GM23338 (cell line): ENCODE measurements at regions not wholly inside any gene's neighbourhood (a gene's known extent, or its start where the extent isn't known, plus 50 kb on each side); places are given as distances from the start of the nearest gene placed in this dataset.

Experiments used
- ATAC-seq: fragments of 200-7000 bp; cut with Tn5 transposase; 3 replicates; pipeline ENCODE4 v1.9.1; 2020
- DNase-seq: peaks from one replicate; pipeline ENCODE4 v3.0.0-alpha.2; 2015; ENCODE audit warnings: low spot score
- H2AFZ ChIP-seq: fragments of 200-600 bp; sonication (generic); 2 replicates; pipeline ENCODE4 v1.8.0; 2016; ENCODE audit warnings: antibody characterized with exemption, mild to moderate bottlenecking, moderate library complexity
- H3F3A ChIP-seq: fragments of 200-600 bp; sonication (generic); replicated peaks from 2 replicates; pipeline ENCODE4 v1.8.0; 2017; ENCODE audit warnings: antibody characterized with exemption, mixed run types, low read depth
- H3K27ac ChIP-seq: fragments of 200-600 bp; sonication (generic); 2 replicates; pipeline ENCODE4 v1.6.1; 2016; ENCODE audit warnings: low read depth
- H3K27me3 ChIP-seq: fragments of 200-600 bp; sonication (generic); 2 replicates; pipeline ENCODE4 v1.8.0; 2016; ENCODE audit warnings: mild to moderate bottlenecking, mixed run types, moderate library complexity; ENCODE audit not compliant: insufficient read depth
- H3K36me3 ChIP-seq: fragments of 200-600 bp; sonication (generic); 2 replicates; pipeline ENCODE4 v1.8.0; 2016; ENCODE audit warnings: mild to moderate bottlenecking; ENCODE audit not compliant: insufficient read depth
- H3K4me1 ChIP-seq: fragments of 200-600 bp; sonication (generic); 2 replicates; pipeline ENCODE4 v1.8.0; 2016; ENCODE audit warnings: mild to moderate bottlenecking, moderate library complexity; ENCODE audit not compliant: insufficient read depth
- H3K4me2 ChIP-seq: fragments of 200-600 bp; sonication (generic); 2 replicates; pipeline ENCODE4 v1.7.1; 2017; ENCODE audit warnings: mixed run types
- H3K4me3 ChIP-seq: fragments of 200-600 bp; sonication (generic); 2 replicates; pipeline ENCODE4 v1.6.1; 2016; ENCODE audit warnings: mixed run types
- H3K79me2 ChIP-seq: fragments of 200-600 bp; sonication (generic); replicated peaks from 2 replicates; pipeline ENCODE4 v1.8.0; 2017; ENCODE audit warnings: mild to moderate bottlenecking; ENCODE audit not compliant: insufficient read depth
- H3K9me2 ChIP-seq: fragments of 200-600 bp; sonication (generic); 2 replicates; pipeline ENCODE4 v1.8.0; 2017; ENCODE audit not compliant: insufficient read depth
- H4K20me1 ChIP-seq: fragments of 200-600 bp; sonication (generic); replicated peaks from 2 replicates; pipeline ENCODE4 v1.8.0; 2017; ENCODE audit warnings: mild to moderate bottlenecking; ENCODE audit not compliant: insufficient read depth
- H3K27ac Mint-ChIP-seq: 2 replicates; pipeline ENCODE4 v1.8.0; 2020; ENCODE audit warnings: inconsistent platforms, mild to moderate bottlenecking, moderate library complexity, mixed read lengths
- H3K27me3 Mint-ChIP-seq: 3 replicates; pipeline ENCODE4 v1.8.0; 2022; ENCODE audit warnings: low read depth, mild to moderate bottlenecking, moderate library complexity, mixed read lengths, inconsistent platforms; ENCODE audit not compliant: insufficient read depth, poor library complexity
- H3K36me3 Mint-ChIP-seq: 3 replicates; pipeline ENCODE4 v1.8.0; 2021; ENCODE audit warnings: low read depth, mild to moderate bottlenecking, inconsistent platforms, moderate library complexity, mixed read lengths
- H3K4me1 Mint-ChIP-seq: 3 replicates; pipeline ENCODE4 v1.8.0; 2020; ENCODE audit warnings: mild to moderate bottlenecking, inconsistent platforms, mixed read lengths
- H3K4me3 Mint-ChIP-seq: 3 replicates; pipeline ENCODE4 v1.8.0; 2021; ENCODE audit warnings: moderate library complexity, mild to moderate bottlenecking, inconsistent platforms, mixed read lengths
- H3K9me3 Mint-ChIP-seq: 3 replicates; pipeline ENCODE4 v1.8.0; 2020; ENCODE audit warnings: moderate library complexity, mild to moderate bottlenecking, inconsistent platforms, mixed read lengths
- CREB1 ChIP-seq: fragments of 250-450 bp; sonication (Bioruptor Pico); IDR thresholded peaks from 2 replicates; pipeline ENCODE4 v1.5.0; 2020; ENCODE audit warnings: low read depth, mild to moderate bottlenecking, moderate library complexity
- EZH2 ChIP-seq: fragments of 200-600 bp; sonication (generic); IDR thresholded peaks from one replicate; pipeline ENCODE4 v1.8.0; 2017; ENCODE audit warnings: antibody characterized with exemption, mild to moderate bottlenecking, low read depth; ENCODE audit not compliant: unreplicated experiment
- EZH2phosphoT487 ChIP-seq: fragments of 200-600 bp; sonication (generic); IDR thresholded peaks from one replicate; pipeline ENCODE4 v1.8.1; 2018; ENCODE audit warnings: antibody characterized with exemption; ENCODE audit not compliant: unreplicated experiment
- POLR2AphosphoS5 ChIP-seq: IDR thresholded peaks from 2 replicates; pipeline ENCODE4 v1.6.1; 2016; ENCODE audit warnings: antibody characterized with exemption, low read depth
- STAT1 ChIP-seq: IDR thresholded peaks from one replicate; pipeline ENCODE4 v1.6.1; 2016; ENCODE audit warnings: antibody characterized with exemption; ENCODE audit not compliant: unreplicated experiment
- ZNF114 ChIP-seq: fragments of 250-450 bp; sonication (Bioruptor Pico); IDR thresholded peaks from 2 replicates; pipeline ENCODE4 v1.5.0; 2020; ENCODE audit warnings: mild to moderate bottlenecking, moderate library complexity
- ZNF331 ChIP-seq: fragments of 250-450 bp; sonication (Bioruptor Pico); IDR thresholded peaks from 2 replicates; pipeline ENCODE4 v1.5.0; 2020; ENCODE audit warnings: low read depth, mild to moderate bottlenecking, moderate library complexity
- TF ChIP-seq, protein P1 (sequence below): IDR thresholded peaks from 2 replicates; pipeline ENCODE4 v1.6.1; 2016; ENCODE audit warnings: antibody characterized with exemption
- TF ChIP-seq, protein P2 (sequence below): IDR thresholded peaks from one replicate; pipeline ENCODE4 v1.6.1; 2018; ENCODE audit warnings: antibody characterized with exemption; ENCODE audit not compliant: unreplicated experiment

DNA sequence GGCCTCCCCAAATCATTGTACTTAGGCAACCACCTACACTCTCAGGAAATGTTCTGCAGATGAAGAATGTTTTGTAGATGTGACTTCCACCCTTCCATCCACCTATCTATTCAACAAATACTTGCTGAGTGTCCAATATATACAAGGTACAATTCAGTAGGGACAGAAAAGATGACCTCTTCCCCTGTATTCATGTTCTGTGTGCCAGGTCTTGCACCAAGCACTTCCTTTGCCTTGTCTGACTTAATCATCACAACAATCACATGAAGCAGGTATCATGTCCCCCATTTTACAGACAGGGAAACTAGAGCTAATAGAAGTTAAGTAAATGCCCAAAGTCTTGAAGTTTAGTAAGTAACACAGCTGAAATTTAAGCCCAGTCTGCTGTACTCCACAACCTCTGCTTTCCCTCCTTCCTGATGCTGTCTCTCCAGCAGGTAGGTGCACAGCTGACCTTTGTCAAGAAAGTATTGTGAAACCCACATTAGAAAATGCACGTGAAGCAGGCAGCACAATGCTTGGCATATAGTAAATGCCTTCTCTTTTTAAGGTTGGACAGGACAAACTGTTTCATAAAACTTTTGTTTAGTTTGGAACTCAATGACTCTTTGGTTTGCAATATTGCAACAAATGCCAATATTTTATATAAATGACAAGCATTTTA is 296.5 kb downstream of the DEPDC1B start:
- Histone ChIP-seq H3K4me3 (no peak overlapping the region), H4K20me1 (no peaks in the 10 kb centered on the region), H3K27ac (no peak overlapping the region), H3K27me3 (no peaks in the 10 kb centered on the region), H3K9me2 (0 out of 2 replicates have a peak, but pooled peaks cover 4% of the 10 kb centered on the region), H2AFZ (no peak overlapping the region), H3K4me2 (no peak overlapping the region), H3K79me2 (no peaks in the 10 kb centered on the region), H3K36me3 (no peaks in the 10 kb centered on the region), H3F3A (no peaks in the 10 kb centered on the region), H3K4me1 (no peaks in the 10 kb centered on the region)
- Mint-ChIP-seq H3K4me1 (no peaks in the 10 kb centered on the region; the same call in 2 of the 3 replicates), H3K4me3 (no peak overlapping the region), H3K27ac (no peak overlapping the region), H3K27me3 (no peaks in the 10 kb centered on the region), H3K9me3 (no peaks in the 10 kb centered on the region), H3K36me3 (no peaks in the 10 kb centered on the region)
- ATAC-seq: no peak
- TF ChIP-seq POLR2AphosphoS5 (no peak), CREB1 (CRISPR knock-in tag) (no peak), ZNF331 (no peak), EZH2 (no peak), ZNF114 (CRISPR knock-in tag) (no peak), STAT1 (no peak)
- TF ChIP-seq, protein P1, sequence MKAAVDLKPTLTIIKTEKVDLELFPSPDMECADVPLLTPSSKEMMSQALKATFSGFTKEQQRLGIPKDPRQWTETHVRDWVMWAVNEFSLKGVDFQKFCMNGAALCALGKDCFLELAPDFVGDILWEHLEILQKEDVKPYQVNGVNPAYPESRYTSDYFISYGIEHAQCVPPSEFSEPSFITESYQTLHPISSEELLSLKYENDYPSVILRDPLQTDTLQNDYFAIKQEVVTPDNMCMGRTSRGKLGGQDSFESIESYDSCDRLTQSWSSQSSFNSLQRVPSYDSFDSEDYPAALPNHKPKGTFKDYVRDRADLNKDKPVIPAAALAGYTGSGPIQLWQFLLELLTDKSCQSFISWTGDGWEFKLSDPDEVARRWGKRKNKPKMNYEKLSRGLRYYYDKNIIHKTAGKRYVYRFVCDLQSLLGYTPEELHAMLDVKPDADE: no peak
- TF ChIP-seq, protein P2, sequence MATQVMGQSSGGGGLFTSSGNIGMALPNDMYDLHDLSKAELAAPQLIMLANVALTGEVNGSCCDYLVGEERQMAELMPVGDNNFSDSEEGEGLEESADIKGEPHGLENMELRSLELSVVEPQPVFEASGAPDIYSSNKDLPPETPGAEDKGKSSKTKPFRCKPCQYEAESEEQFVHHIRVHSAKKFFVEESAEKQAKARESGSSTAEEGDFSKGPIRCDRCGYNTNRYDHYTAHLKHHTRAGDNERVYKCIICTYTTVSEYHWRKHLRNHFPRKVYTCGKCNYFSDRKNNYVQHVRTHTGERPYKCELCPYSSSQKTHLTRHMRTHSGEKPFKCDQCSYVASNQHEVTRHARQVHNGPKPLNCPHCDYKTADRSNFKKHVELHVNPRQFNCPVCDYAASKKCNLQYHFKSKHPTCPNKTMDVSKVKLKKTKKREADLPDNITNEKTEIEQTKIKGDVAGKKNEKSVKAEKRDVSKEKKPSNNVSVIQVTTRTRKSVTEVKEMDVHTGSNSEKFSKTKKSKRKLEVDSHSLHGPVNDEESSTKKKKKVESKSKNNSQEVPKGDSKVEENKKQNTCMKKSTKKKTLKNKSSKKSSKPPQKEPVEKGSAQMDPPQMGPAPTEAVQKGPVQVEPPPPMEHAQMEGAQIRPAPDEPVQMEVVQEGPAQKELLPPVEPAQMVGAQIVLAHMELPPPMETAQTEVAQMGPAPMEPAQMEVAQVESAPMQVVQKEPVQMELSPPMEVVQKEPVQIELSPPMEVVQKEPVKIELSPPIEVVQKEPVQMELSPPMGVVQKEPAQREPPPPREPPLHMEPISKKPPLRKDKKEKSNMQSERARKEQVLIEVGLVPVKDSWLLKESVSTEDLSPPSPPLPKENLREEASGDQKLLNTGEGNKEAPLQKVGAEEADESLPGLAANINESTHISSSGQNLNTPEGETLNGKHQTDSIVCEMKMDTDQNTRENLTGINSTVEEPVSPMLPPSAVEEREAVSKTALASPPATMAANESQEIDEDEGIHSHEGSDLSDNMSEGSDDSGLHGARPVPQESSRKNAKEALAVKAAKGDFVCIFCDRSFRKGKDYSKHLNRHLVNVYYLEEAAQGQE: no peak
- DNase-seq: no peak

DNA sequence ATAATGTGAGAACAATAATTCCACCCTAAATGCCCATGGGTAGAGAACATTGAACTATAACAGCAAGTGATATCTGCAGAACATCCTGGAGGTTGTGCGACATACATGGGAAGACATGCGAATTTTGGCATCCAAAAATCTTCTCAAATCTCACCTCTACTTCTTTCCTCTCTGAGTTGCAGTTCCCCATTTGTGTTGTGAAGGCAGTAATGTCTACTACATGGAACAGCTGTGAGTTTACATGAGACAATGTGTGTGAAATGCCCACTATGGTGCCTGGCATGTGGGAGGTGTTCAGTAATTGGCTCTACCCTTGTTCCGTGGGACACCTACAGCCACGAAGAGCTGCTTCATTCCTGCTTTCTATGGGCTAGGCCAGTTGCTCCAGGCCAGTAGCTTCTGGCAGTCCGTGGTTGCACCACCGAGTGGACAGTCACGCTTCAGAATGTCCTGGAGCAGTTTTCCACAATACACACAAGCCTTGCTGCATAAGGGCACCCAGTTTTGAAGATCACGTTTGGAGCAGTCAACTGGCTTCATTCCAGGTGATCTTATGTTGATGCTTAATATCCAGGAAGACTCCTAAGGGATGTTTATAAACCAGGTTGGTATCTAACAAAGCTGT is 297.7 kb downstream of the DEPDC1B start:
- Histone ChIP-seq H3K9me2 (0 out of 2 replicates have a peak, but pooled peaks cover 4% of the 10 kb centered on the region), H3K4me1 (no peaks in the 10 kb centered on the region), H3K27ac (no peak overlapping the region), H3F3A (no peaks in the 10 kb centered on the region), H3K27me3 (no peaks in the 10 kb centered on the region), H2AFZ (no peak overlapping the region), H3K36me3 (no peaks in the 10 kb centered on the region), H4K20me1 (no peaks in the 10 kb centered on the region), H3K4me3 (no peak overlapping the region), H3K4me2 (no peak overlapping the region), H3K79me2 (no peaks in the 10 kb centered on the region)
- no peak overlapping the region for H3K27ac Mint-ChIP-seq
- ATAC-seq (no peak), DNase-seq (no peak)
- H3K4me1 Mint-ChIP-seq: no peaks in the 10 kb centered on the region; the same call in 2 of the 3 replicates
- H3K27me3 Mint-ChIP-seq: no peaks in the 10 kb centered on the region
- H3K36me3 Mint-ChIP-seq: no peaks in the 10 kb centered on the region
- TF ChIP-seq EZH2phosphoT487 (no peak), ZNF331 (no peak), CREB1 (CRISPR knock-in tag) (no peak)
- no peak overlapping the region for H3K4me3 Mint-ChIP-seq
- no peaks in the 10 kb centered on the region for H3K9me3 Mint-ChIP-seq
